HG02885 (cell line): ENCODE measurements at regions not wholly inside any gene's neighbourhood (a gene's known extent, or its start where the extent isn't known, plus 50 kb on each side); places are given as distances from the start of the nearest gene placed in this dataset.
A peak's percentile ranks its signal among the peaks of the same experiment; 100 is the strongest.

Experiments
- ATAC-seq: cut with Tn5 transposase; IDR thresholded peaks from one replicate; pipeline ENCODE4 v1.9.1; 2021; ENCODE audit warnings: mild to moderate bottlenecking; ENCODE audit not compliant: unreplicated experiment, poor library complexity

- ATAC-seq, result no peak
These were observed 330.0 kb upstream of the CWC22 start for GRCh38 chr2:180337136-180337535.

- no peak for ATAC-seq
These were observed 329.5 kb upstream of the CWC22 start for GRCh38 chr2:180336550-180336949.

- ATAC-seq, result peak; percentile 100
These were observed 327.4 kb upstream of the CWC22 start for GRCh38 chr2:180334514-180334913.

DNA sequence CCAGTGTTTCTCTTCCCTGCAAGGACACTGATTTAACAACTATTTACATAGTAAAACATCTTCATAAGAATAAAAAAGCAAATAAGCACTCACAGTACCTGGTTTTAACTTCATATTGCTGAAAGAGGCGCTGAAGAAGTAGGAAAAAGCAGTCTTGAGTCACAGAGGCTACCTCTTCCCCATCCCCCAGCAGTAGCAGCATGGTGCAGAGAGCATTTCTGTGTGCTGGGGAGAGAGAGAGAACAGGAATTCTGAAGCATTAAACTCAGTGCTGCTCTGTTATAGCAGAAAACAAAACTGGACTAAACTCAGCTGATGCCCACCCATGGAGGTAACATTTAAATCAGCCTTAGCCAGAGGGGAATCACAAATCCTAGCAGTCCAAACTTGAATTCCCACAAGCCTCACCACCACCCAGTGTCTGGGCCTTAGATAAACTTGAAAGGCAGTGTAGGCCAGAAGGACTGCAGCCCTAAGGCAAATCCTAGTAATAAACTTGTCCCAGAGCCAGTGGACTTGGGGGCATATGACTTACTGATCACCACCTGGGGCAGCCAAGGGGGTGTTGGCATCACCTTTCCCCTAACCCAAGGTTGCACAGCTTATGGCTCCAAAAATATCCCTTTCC is 321.8 kb upstream of the CWC22 start:
- no peak for ATAC-seq

- ATAC-seq, result no peak
These were observed 320.1 kb upstream of the CWC22 start for GRCh38 chr2:180327185-180327584.

GRCh38 chr2:180325416-180326120 is 318.5 kb upstream of the CWC22 start:
- ATAC-seq, result no peak

GRCh38 chr2:180324182-180324581 is 317.1 kb upstream of the CWC22 start:
- no peak for ATAC-seq

DNA sequence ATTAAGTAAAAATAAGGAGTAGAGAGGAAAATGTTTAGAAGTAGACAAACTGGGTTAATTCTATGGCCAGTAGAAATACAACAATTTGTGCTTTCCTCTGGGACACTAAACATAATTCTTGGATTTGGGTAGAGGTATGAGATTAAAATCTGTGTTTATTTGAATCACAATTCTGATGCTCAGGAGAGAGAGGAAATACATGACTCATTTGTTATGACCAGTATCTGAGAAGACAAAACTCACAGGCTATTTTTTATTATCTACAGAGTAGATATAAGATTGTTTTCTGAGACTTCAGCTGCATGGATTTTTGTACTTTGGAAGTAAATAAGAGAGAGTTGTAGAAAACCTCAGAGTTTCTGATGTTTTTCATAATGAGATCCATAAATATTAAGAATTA is 315.7 kb upstream of the CWC22 start:
- ATAC-seq, result no peak

DNA sequence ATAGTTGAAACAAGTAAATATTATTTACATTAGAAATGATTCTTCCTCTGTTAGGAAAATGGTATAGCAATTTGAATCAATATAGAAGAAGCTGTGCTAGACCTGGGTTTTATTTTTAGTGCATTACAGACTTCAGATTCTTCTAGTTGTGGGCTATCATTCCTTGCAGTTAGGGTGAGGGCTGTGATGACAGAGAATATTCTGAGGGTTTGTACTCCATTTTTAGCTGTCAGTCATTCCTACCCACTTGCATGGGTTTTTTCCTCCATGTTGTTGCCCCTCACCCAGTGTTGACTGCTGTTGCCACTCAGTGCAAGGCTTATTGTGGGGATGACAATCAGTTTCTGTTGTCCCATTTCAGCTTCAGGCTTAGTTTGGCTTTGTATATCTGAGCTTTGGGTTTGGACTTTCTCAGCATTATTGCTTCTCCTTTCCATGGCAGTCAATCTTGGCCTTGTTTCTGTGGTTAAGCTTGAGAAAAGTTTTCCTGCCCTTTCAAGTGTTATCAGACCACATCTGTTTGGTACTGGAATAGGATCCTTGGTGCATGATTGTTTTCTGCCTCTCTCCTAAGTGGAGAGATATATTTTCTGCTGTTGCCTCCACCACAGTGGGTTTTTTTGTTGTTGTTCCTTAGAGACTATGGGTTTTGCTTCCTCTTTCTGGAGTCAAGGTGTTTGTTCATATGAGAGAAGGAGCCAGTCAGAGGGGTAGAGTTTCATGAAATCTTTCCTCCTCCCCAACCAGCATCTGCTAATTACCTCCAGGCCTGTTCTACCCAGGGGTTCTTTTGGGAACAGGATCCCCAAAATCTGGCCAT is 312.7 kb upstream of the CWC22 start:
- ATAC-seq, result peak; percentile 94

DNA sequence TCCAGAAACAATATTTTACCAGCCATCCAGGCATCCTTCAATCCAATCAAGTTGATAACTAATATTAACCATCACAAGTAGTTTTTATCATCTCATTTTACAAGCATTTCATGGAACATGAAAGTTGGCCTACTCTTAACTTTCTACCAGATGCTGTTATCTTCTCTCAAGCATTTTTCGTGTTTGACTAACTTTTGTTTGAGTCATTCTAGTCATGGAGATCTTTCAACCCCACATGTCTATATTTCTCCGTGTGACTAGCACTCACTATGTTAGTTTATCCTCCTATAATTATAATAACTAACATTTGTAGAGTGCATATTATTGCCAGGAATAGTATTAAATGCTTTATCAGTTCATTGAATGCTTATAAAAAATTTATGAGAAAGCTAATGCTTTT is 307.0 kb upstream of the CWC22 start:
- no peak for ATAC-seq

DNA sequence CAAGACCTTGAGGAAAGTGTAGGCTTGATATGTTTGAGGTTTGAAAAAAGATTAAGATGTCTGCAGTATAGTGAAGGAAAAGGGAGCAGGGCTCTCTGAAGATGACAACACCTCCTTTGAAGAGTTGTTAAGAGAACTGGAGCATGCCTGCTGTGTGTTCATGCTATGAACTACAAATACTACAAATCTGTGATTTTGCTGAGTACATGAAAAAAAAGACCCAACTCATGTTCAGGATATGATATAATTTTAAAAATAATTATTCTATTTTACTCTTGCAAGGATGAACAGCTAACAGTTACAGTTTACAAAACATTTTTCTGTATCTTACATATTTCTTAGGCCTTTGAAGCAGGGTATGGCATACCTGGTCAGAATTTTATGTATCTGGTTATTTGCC is 305.4 kb upstream of the CWC22 start:
- no peak for ATAC-seq

DNA sequence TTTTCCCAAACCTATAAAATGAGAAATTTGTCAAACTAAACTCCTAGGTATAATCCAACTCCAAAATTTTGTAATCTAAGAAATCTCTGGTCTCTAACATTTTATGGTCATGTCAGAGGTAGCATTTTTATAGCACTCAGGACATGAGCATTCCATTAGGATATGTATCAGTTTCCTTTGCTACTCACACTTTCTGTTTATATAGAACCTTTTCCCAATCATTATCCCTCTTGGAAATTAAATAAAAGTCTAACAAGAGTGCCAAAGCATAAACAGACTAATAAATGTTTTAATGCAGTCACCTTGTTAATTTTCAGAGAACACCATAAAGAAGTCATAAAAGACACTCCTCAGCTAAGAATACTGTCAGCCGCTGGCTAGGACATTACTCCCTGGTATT is 300.0 kb upstream of the CWC22 start:
- no peak for ATAC-seq

DNA sequence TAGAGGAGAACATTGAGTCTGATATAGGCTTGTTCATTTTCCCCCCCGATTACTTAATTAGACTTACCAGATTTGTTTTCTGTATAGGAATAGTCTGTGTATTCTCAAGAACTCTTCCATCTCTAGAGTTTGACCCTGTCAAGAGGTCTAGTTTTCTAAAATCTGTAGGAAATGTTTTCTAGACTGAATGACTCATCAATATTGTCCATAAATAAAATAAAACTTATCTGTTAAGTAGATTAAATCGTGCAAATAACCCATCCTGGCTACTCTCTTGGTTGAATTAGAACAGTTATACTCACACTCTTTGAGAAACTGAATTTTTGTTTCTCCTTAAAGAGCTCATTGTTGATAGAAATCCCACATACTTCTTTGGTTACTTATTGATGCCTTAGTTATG is 299.2 kb upstream of the CWC22 start:
- no peak for ATAC-seq

DNA sequence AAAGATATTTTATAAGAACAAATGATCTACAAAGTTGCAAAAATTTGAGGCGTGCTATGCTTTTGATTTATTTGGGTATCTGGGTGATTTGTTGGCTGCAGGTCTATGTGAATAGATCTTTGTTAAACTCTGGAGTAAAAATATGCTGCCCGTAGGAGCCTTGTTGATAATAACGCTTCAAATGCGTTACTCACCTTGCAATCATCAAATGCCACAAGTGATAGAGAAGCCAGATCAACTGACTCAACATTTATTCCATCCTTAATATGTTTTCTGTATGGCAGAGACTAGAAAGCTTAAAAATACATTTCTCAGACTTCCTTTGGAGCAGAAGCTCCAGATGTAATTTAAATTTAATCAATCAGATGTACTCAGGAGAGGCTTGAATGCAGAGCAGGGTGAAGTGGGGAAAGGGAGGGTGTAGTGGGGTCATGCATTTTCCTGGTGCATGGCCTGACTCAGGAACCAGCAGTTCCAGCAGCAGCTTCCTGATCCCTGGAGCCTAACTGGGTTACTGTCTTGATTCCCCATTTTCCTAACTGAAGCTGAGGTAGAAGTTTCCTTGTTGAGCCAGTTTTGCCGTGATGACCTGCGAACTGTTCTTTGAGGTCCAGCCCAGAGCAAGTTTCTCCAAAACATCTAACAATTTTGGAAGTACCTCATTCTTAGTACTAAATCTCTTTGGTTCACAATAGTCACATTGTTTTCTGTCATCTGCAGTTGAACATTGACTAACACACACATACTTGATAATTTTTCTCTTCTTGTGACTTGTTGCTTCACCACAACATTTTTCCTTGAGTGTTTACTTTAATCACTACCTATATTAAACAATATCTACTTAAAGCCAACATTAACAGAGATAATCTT is 284.7 kb upstream of the CWC22 start:
- no peak for ATAC-seq

DNA sequence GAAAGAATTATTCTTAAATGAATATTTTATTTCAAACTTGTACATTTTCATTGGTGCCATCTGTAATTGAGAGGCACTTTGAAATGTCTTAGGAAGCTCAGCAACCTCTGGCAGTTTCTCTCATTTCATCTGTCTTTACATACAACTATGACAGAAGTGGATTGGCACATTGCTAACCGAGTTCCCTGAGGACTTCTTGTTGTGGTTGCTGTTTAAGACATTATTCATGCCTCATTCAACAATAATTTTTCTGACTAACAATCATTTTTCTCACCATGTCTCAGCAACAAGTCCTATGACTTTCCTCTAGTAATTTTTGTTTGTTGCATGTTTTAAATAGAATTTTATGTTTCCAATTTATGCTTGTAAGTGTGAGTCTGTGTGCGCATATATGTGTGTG is 284.0 kb upstream of the CWC22 start:
- ATAC-seq, result no peak

- ATAC-seq, result no peak
These were observed 282.5 kb upstream of the CWC22 start for GRCh38 chr2:180289627-180290026.

DNA sequence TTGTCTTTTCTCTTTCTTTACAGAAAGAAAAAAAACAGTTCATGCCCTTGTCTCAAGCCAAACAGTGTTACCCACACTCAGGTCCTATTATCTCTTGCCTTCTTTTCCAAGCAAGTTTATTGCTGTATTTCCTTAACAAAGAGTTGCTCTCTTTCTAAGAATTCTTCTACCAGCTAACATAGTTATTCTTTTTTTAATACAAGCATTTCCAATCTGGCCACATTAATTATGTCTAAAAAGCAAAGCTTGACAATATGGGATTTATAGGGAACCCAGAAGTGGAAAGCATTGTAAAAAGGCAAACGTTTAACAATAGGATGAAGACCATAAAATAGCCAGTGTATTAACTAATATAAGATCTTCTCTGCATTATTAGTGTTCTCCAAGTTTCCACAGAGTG is 272.5 kb upstream of the CWC22 start:
- no peak for ATAC-seq

DNA sequence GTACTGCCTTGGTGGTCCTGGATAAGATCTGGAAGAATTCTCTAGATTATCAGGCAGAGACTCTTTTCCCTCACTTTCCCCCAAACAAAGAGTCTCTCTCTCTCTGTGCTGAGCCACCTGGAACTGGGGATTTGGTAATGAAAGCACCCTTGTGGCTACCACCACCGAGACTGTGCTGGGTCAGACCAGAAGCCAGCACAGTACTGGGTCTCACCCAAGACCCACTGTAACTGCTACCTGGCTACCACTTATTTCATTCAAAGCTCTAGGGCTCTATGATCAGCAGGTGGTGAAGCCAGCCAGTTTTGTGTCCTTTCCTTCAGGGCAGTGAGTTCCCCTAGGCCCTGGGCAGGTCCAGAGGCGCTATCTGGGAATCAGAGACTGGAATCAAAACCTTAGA is 269.6 kb upstream of the CWC22 start:
- ATAC-seq, result no peak

GRCh38 chr2:180268006-180268405 is 260.9 kb upstream of the CWC22 start:
- no peak for ATAC-seq

- ATAC-seq, result no peak
These were observed 254.9 kb upstream of the CWC22 start for GRCh38 chr2:180261976-180262375.

DNA sequence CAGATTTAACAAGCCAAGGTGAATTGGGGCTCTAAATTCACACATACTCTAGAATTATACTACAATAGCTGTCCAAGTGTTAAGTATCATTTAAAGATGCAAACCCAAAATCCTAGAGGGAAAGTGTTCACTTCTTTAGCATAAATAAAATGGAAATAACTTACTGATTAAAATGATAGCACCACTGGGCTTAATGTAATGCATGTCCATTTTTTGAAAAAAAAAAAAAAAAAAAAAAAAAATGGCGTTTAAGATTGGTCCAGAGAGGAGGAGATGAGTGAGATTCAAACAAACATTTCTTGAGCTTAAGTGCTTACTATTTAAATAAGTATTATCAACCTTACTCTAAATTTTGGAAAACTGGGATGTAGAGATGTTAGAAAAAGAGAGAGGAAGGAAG is 251.5 kb upstream of the CWC22 start:
- no peak for ATAC-seq
